A549 (cell line): ENCODE measurements at regions not wholly inside any gene's neighbourhood (a gene's known extent, or its start where the extent isn't known, plus 50 kb on each side); places are given as distances from the start of the nearest gene placed in this dataset.

Experiments
- CEBPB ChIP-seq, 2 experiments: fragments of >200 bp in 1 of 2; sonication (Bioruptor Twin) in 1 of 2; formaldehyde crosslinking in 1 of 2; IDR thresholded peaks; 2 replicates each; pipeline ENCODE4 v1.6.1; 2012 to 2016
- CHD4 ChIP-seq: fragments of 200-600 bp; sonication (generic); IDR thresholded peaks from 2 replicates; pipeline ENCODE4 v1.6.1; 2016; ENCODE audit warnings: antibody characterized with exemption, mild to moderate bottlenecking, borderline replicate concordance
- EP300 ChIP-seq, 2 experiments: fragments of >200 bp; sonication (Bioruptor Twin); formaldehyde crosslinking; IDR thresholded peaks; 2 replicates in 1 of 2; 3 replicates in 1 of 2; pipeline ENCODE4 v1.6.1; 2016 to 2017
- SMC3 ChIP-seq: fragments of >200 bp; sonication (Bioruptor Twin); formaldehyde crosslinking; IDR thresholded peaks from 3 replicates; pipeline ENCODE4 v1.6.1; 2018; ENCODE audit warnings: inconsistent platforms
- SREBF2 ChIP-seq: fragments of 450-650 bp; IDR thresholded peaks from 2 replicates; pipeline ENCODE4 v1.6.1; 2014; ENCODE audit warnings: mild to moderate bottlenecking, moderate library complexity
- TP53 ChIP-seq: fragments of 250-450 bp; sonication (Bioruptor Pico); IDR thresholded peaks from 2 replicates; pipeline ENCODE4 v1.5.0; 2021; ENCODE audit warnings: mild to moderate bottlenecking, moderate library complexity
- TF ChIP-seq, protein P1 (sequence below): fragments of >200 bp; sonication (Bioruptor Twin); formaldehyde crosslinking; IDR thresholded peaks from 3 replicates; pipeline ENCODE4 v1.5.1; 2016
- TF ChIP-seq, protein P2 (sequence below): fragments of 150-350 bp; IDR thresholded peaks from 2 replicates; pipeline ENCODE4 v1.6.1; 2014; ENCODE audit warnings: low read depth, mild to moderate bottlenecking, low read length

DNA sequence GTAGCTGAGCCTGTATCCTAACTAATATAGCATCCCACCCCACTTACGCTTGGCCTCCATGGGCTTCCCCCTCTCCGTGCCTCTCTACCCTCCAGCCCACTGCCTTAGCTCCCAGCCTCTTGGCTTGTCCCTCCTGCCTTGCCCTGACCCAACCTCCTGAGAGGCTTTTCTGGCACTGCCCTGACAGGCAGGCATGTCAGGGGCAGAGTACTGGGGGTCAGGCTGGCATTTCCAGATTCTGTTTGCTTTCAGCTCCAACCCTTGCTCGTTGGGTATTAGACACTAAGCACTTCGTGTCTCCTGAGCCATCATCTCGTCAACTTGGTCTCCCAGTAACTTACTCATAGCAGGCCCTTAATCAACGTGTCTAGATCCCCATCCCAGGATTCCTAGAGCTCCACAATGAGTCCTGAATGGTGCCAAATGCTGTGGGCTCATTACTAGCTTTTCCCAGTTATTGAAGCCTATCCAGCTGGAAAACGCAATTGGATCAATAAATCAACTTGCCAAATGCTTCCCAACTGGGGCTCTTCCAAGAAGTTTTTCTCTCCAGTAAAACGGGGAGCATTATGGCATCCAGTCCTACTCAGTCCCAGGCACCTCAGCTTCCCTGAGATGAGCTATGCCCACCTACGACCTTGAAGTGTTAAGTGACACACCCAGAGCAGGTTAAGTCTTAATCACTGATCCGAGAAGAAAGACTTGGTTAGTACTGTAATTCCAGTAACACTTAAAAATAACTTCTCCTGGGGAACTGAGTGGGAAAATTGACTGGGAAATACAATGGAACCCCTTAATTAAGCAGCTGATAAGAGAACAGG is 78.5 kb upstream of the DLG1 start:
- TF ChIP-seq CEBPB (IDR thresholded peaks at IDR 0.05) (no peak), EP300 (IDR thresholded peaks at IDR 0.05) (no peak), CHD4 (no peak), TP53 (CRISPR knock-in tag) (no peak), SMC3 (no peak), SREBF2 (no peak)
- TF ChIP-seq, protein P1, sequence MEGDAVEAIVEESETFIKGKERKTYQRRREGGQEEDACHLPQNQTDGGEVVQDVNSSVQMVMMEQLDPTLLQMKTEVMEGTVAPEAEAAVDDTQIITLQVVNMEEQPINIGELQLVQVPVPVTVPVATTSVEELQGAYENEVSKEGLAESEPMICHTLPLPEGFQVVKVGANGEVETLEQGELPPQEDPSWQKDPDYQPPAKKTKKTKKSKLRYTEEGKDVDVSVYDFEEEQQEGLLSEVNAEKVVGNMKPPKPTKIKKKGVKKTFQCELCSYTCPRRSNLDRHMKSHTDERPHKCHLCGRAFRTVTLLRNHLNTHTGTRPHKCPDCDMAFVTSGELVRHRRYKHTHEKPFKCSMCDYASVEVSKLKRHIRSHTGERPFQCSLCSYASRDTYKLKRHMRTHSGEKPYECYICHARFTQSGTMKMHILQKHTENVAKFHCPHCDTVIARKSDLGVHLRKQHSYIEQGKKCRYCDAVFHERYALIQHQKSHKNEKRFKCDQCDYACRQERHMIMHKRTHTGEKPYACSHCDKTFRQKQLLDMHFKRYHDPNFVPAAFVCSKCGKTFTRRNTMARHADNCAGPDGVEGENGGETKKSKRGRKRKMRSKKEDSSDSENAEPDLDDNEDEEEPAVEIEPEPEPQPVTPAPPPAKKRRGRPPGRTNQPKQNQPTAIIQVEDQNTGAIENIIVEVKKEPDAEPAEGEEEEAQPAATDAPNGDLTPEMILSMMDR: no peak
- TF ChIP-seq, protein P2, sequence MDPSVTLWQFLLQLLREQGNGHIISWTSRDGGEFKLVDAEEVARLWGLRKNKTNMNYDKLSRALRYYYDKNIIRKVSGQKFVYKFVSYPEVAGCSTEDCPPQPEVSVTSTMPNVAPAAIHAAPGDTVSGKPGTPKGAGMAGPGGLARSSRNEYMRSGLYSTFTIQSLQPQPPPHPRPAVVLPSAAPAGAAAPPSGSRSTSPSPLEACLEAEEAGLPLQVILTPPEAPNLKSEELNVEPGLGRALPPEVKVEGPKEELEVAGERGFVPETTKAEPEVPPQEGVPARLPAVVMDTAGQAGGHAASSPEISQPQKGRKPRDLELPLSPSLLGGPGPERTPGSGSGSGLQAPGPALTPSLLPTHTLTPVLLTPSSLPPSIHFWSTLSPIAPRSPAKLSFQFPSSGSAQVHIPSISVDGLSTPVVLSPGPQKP: no peak
